ENCODE measurements at regions not wholly inside any gene's neighbourhood (a gene's known extent, or its start where the extent isn't known, plus 50 kb on each side); places are given as distances from the start of the nearest gene placed in this dataset.

DNA sequence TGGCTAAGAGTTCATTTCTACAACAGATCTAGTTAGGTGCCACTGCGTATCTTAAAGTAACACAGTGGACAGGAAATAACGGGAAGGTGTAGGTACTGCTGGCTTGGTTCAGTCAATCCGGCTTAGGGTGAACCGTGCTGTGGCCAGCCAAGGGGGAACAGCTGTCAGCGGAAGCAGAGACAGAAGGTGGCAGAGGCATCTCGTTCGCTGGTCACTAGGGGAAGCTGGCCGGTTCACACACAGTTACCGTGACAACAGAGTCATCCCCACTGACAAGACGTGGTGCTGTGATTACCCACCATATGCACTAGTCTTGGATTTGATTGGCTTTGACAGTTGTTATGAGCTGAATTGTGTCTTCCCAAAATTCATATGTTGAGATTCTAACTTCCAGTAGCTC is 58.8 kb upstream of the HDAC4 start:
- no peak for DNase-seq

- DNase-seq = no peak
Measured at GRCh38 chr2:239459056-239459455, 58.2 kb upstream of the HDAC4 start.

DNA sequence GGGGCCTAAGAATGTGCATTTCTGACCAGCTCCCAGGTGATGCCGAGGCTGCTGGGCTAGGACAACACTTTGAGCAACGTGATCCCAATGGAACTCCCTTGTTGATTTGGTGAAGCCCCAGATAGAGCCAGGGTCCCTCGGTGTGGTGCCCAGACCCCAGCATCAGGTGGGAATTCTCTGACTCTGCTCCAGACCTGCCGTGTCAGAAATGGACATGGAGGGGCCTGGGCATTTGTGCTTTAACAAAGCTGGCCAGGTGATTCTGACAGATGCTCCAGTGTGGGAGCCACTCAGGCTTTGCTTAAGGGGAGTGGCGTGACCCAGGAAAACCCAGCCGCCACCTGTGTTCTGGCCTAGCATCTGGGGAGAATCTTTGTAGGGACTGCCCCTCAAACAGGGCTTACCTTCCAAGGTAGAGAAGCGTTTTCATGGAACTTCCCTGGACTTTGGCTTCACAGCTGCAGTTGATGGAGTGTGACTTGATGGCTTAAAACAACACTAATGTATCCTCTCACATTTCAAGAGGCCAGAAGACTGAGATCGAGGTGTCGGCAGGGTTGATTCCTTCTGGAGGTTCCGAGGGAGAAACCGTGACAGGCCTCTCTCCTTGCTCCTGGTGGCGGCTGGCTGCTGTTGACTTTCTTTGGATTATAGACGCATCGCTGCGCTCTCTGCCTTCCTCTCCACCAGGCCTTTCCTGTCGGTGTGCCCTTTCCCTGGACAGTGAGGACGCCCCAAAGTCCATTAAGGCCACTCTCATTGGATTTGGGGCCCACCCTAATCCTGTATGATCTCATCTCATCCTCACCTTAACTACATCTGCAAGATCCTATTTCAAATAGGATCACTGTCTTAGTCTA is 57.0 kb upstream of the HDAC4 start:
- DNase-seq = no peak

GRCh38 chr2:239456940-239457339 is 56.1 kb upstream of the HDAC4 start:
- DNase-seq = no peak

- no peak for DNase-seq
Measured at GRCh38 chr2:239455436-239456203, 54.8 kb upstream of the HDAC4 start.

DNA sequence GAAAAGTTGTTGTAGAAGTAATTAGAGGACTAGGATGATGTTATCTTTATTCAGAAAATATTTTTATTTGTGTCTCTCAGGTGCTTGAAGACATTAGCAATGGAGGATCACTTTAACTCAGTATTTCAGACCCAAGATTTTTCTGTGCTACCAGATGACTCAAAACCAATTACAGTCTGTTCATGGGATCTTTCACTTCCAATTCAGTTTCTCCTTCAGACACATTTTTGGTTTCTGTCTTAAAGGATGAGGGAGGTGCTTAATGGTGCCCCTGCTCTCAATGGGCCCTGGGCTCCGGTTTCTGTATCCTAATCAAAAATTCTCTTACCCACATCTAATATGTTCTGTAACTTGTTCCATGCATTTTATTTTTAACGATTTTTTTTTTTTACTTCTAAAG is 53.7 kb upstream of the HDAC4 start:
- no peak for DNase-seq
